ENCODE measurements at regions not wholly inside any gene's neighbourhood (a gene's known extent, or its start where the extent isn't known, plus 50 kb on each side); places are given as distances from the start of the nearest gene placed in this dataset.

- no peak for DNase-seq
These were observed 58.4 kb upstream of the ALDH1A1 start for GRCh38 chr9:73011181-73011750.

GRCh38 chr9:73009649-73010288 lies 56.9 kb upstream of the ALDH1A1 start:
- DNase-seq = no peak

- DNase-seq = no peak
These were observed 55.3 kb upstream of the ALDH1A1 start for GRCh38 chr9:73007966-73008672.

GRCh38 chr9:73006986-73007385 lies 54.1 kb upstream of the ALDH1A1 start:
- DNase-seq = no peak

Measured in activated CD4-positive, alpha-beta T cell treated with anti-CD3 and anti-CD28 coated beads for 1 hour (primary cell).